Parathyroid adenoma (tissue), 2 donors: ENCODE measurements at regions not wholly inside any gene's neighbourhood (a gene's known extent, or its start where the extent isn't known, plus 50 kb on each side); places are given as distances from the start of the nearest gene placed in this dataset.

Source experiments
- H2AFZ ChIP-seq: fragments of 300-600 bp; sonication (generic); one replicate; pipeline ENCODE4 v1.7.0; 2017; ENCODE audit warnings: antibody characterized with exemption, mild to moderate bottlenecking
- H3K27ac ChIP-seq: fragments of 300-600 bp; sonication (generic); one replicate; pipeline ENCODE4 v1.7.0; 2017
- H3K27me3 ChIP-seq: fragments of 300-600 bp; sonication (generic); one replicate; pipeline ENCODE4 v1.7.0; 2017; ENCODE audit warnings: low read length; ENCODE audit not compliant: control insufficient read depth, insufficient read depth
- H3K36me3 ChIP-seq: fragments of 300-600 bp; sonication (generic); one replicate; pipeline ENCODE4 v1.7.0; 2017; ENCODE audit warnings: low read length; ENCODE audit not compliant: control insufficient read depth, insufficient read depth
- H3K4me1 ChIP-seq: fragments of 300-600 bp; sonication (generic); one replicate; pipeline ENCODE4 v1.7.0; 2017; ENCODE audit warnings: control low read depth
- H3K4me2 ChIP-seq: fragments of 300-600 bp; sonication (generic); one replicate; pipeline ENCODE4 v1.7.0; 2017; ENCODE audit warnings: low read length
- H3K4me3 ChIP-seq: fragments of 300-600 bp; sonication (generic); one replicate; pipeline ENCODE4 v1.7.0; 2017; ENCODE audit warnings: low read depth, low read length
- H3K79me2 ChIP-seq: fragments of 300-600 bp; sonication (generic); one replicate; pipeline ENCODE4 v1.7.0; 2017; ENCODE audit warnings: control low read depth
- H3K9ac ChIP-seq: fragments of 300-600 bp; sonication (generic); one replicate; pipeline ENCODE4 v1.7.0; 2017; ENCODE audit warnings: mild to moderate bottlenecking
- H3K9me3 ChIP-seq: fragments of 300-600 bp; sonication (generic); one replicate; pipeline ENCODE4 v1.7.0; 2017; ENCODE audit warnings: low read length; ENCODE audit not compliant: control insufficient read depth
- TF ChIP-seq, protein P1 (sequence below): fragments of 300-600 bp; sonication (generic); IDR thresholded peaks from one replicate; pipeline ENCODE4 v1.7.0; 2017; ENCODE audit warnings: antibody characterized with exemption, mild to moderate bottlenecking
- donor health status: primary hyperparathyroidism.

GRCh38 chr1:73868810-73869336, 329.1 kb downstream of the LRRIQ3 start:
- no peaks in the 10 kb centered on the region for H3K9me3 ChIP-seq
- no peaks in the 10 kb centered on the region for H3K27me3 ChIP-seq
- H3K4me3 ChIP-seq = no peak overlapping the region
- no peaks in the 10 kb centered on the region for H3K4me1 ChIP-seq
- H3K9ac ChIP-seq = no peak overlapping the region
- H3K27ac ChIP-seq = no peak overlapping the region
- H3K79me2 ChIP-seq = no peaks in the 10 kb centered on the region
- H3K36me3 ChIP-seq = no peaks in the 10 kb centered on the region
- H3K4me2 ChIP-seq = no peak overlapping the region
- TF ChIP-seq, protein P1, sequence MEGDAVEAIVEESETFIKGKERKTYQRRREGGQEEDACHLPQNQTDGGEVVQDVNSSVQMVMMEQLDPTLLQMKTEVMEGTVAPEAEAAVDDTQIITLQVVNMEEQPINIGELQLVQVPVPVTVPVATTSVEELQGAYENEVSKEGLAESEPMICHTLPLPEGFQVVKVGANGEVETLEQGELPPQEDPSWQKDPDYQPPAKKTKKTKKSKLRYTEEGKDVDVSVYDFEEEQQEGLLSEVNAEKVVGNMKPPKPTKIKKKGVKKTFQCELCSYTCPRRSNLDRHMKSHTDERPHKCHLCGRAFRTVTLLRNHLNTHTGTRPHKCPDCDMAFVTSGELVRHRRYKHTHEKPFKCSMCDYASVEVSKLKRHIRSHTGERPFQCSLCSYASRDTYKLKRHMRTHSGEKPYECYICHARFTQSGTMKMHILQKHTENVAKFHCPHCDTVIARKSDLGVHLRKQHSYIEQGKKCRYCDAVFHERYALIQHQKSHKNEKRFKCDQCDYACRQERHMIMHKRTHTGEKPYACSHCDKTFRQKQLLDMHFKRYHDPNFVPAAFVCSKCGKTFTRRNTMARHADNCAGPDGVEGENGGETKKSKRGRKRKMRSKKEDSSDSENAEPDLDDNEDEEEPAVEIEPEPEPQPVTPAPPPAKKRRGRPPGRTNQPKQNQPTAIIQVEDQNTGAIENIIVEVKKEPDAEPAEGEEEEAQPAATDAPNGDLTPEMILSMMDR = no peak
- no peak overlapping the region for H2AFZ ChIP-seq

DNA sequence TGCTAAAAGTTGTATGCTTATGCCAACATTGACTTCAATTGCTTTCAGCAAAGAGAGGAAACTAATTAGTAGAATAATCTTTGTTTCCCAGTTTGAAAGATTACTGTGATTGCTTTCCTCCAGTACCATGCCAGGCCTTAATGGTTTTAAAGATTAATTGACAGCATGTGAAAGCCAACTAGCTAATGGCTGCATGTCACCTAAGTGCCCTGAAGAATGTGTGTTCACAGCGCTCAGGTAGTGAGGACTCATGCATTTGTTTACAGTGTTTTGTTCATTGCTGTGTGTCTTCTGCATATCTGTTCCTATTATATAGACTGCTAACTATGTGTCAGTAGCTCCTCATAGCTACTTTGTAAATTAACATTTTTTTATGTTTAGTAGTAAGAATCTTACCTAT, 335.6 kb downstream of the LRRIQ3 start:
- Histone ChIP-seq H3K9me3 (no peaks in the 10 kb centered on the region), H2AFZ (no peak overlapping the region), H3K36me3 (no peaks in the 10 kb centered on the region), H3K27ac (no peak overlapping the region), H3K4me2 (no peak overlapping the region), H3K9ac (no peak overlapping the region), H3K27me3 (no peaks in the 10 kb centered on the region), H3K4me3 (no peak overlapping the region), H3K4me1 (no peaks in the 10 kb centered on the region), H3K79me2 (no peaks in the 10 kb centered on the region)
- TF ChIP-seq, protein P1 = no peak

DNA sequence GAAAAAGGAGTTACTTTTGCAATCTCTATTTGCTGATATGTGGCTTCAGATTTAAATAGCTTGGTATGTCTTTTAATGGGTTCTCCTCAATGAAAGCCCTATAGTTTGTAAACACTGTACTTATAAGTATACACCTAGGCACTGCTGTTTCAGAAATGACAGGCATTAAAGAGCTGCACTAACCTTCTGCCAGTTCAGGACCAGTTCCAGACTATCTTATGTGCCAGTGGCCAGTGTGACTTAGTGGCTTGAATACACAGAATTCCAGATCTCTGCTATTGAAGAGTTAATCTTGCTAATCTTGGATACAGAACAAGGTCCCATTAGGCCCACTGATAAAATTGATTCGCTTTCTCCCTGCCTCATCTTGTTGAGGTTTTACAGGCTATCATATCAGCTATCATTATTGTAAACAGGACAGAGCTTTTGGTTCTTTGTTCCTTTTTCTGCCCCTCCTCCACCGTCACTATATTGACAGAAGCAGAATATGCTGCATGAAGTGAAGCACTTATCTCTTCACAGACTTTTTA, 337.5 kb downstream of the LRRIQ3 start:
- TF ChIP-seq, protein P1 = no peak
- Histone ChIP-seq H3K9me3 (no peaks in the 10 kb centered on the region), H3K79me2 (no peaks in the 10 kb centered on the region)

GRCh38 chr1:73859227-73859626, 338.7 kb downstream of the LRRIQ3 start:
- Histone ChIP-seq H3K9me3 (no peaks in the 10 kb centered on the region), H2AFZ (no peak overlapping the region), H3K79me2 (no peaks in the 10 kb centered on the region), H3K4me1 (no peaks in the 10 kb centered on the region), H3K4me3 (no peak overlapping the region), H3K36me3 (no peaks in the 10 kb centered on the region), H3K9ac (no peak overlapping the region), H3K27me3 (no peaks in the 10 kb centered on the region), H3K4me2 (no peak overlapping the region), H3K27ac (no peak overlapping the region)
- TF ChIP-seq, protein P1 = no peak

More for the DNA sequence above, 337.5 kb downstream of the LRRIQ3 start:
- H2AFZ ChIP-seq = no peak overlapping the region
- H3K27ac ChIP-seq = no peak overlapping the region
- no peak overlapping the region for H3K4me2 ChIP-seq
- H3K9ac ChIP-seq = no peak overlapping the region
- no peaks in the 10 kb centered on the region for H3K27me3 ChIP-seq
- no peaks in the 10 kb centered on the region for H3K36me3 ChIP-seq
- H3K4me3 ChIP-seq = no peak overlapping the region
- H3K4me1 ChIP-seq = no peaks in the 10 kb centered on the region

GRCh38 chr1:73854527-73854926, 343.4 kb downstream of the LRRIQ3 start:
- H3K4me2 ChIP-seq = no peak overlapping the region
- H3K9me3 ChIP-seq = no peaks in the 10 kb centered on the region
- H3K4me3 ChIP-seq = no peak overlapping the region
- H3K4me1 ChIP-seq = no peaks in the 10 kb centered on the region
- no peaks in the 10 kb centered on the region for H3K36me3 ChIP-seq
- no peak overlapping the region for H2AFZ ChIP-seq
- H3K27me3 ChIP-seq = no peaks in the 10 kb centered on the region
- H3K9ac ChIP-seq = no peak overlapping the region
- H3K79me2 ChIP-seq = no peaks in the 10 kb centered on the region
- TF ChIP-seq, protein P1 = no peak
- no peak overlapping the region for H3K27ac ChIP-seq
